ENCODE measurements at regions not wholly inside any gene's neighbourhood (a gene's known extent, or its start where the extent isn't known, plus 50 kb on each side); places are given as distances from the start of the nearest gene placed in this dataset.

- Histone ChIP-seq H3K27ac (no peak overlapping the region), H3K36me3 (ENCODE audit: insufficient read depth in 1 of 2, low read depth in 1 of 2) (no peaks in the 10 kb centered on the region), H3K4me1 (no peaks in the 10 kb centered on the region), H3K9me3 (no peaks in the 10 kb centered on the region), H3K27me3 (ENCODE audit: insufficient read depth in 3 of 3, low read length in 2 of 3) (no peaks in the 10 kb centered on the region), H3K4me3 (no peak overlapping the region)
- ATAC-seq = no peak
- WGBS, 3 donors = 74 to 77% (median 74%) methylated on average over 1 of the region's 1 CpG
- intact Hi-C loops (cut with DNase I) = no loop called here
- no peak for TF ChIP-seq CTCF (IDR thresholded peaks at IDR 0.05)
- no peak for DNase-seq
Measured at GRCh38 chr12:58413794-58414193, 472.4 kb downstream of the ATP23 start.

DNA sequence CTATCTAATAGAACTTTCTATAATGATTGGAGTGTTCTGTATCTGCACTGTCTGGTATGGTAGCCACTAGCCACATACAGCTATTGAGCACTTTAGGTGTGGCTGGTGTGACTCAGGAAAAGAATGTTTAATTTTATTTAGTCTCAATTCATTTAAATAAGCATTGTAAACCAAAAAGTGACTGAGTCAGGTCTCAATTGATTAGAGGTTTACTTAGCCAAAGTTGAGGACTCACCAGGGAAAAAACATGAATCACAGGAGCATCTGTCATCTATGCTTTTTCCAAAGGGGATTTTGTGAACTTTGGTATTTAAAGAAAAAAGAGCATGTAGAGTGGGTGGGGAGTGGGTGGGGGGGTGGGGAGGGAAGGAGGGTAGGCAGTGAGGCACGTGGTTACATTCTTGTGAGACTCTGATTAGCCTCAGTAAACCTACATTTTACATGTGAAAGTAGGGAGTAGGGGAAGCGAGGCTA, 473.1 kb downstream of the ATP23 start:
- Histone ChIP-seq H3K27me3 (ENCODE audit: insufficient read depth in 3 of 3, low read length in 2 of 3) (no peaks in the 10 kb centered on the region), H3K4me3 (no peak overlapping the region), H3K36me3 (ENCODE audit: insufficient read depth in 1 of 2, low read depth in 1 of 2) (no peaks in the 10 kb centered on the region), H3K27ac (no peak overlapping the region), H3K9me3 (no peaks in the 10 kb centered on the region), H3K4me1 (no peaks in the 10 kb centered on the region)
- intact Hi-C loops (cut with DNase I) = no loop called here
- DNase-seq = no peak
- ATAC-seq = no peak
- WGBS, 3 donors = 54 to 68% (median 55%) methylated on average over 2 of the region's 2 CpGs
- TF ChIP-seq CTCF (IDR thresholded peaks at IDR 0.05) = no peak

DNA sequence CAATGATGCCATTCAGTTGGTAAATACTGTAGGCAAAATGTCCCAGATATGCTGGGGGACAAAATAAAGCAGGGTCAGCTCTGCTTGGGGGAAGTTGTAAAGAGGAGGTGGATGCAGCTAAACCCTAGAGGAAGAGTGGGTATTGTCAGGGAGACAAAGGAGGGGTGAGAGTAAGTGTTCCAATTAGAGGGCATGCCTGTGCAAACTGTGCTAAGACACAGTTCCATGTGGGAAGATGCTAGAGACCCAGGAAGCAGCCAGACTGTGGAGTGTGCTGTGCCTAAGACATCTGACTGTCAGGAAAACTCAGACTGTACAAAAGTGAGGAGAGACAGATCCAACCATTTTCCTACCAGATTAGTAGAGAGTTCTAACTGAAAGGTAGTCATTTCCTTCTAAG, 474.3 kb downstream of the ATP23 start:
- DNase-seq (no peak), ATAC-seq (no peak)
- no peak overlapping the region for H3K27ac ChIP-seq
- intact Hi-C loops (cut with DNase I) = no loop called here
- no peaks in the 10 kb centered on the region for H3K36me3 ChIP-seq (ENCODE audit: insufficient read depth in 1 of 2, low read depth in 1 of 2)
- H3K9me3 ChIP-seq = no peaks in the 10 kb centered on the region
- H3K27me3 ChIP-seq (ENCODE audit: insufficient read depth in 3 of 3, low read length in 2 of 3) = no peaks in the 10 kb centered on the region
- TF ChIP-seq CTCF (IDR thresholded peaks at IDR 0.05) = no peak
- H3K4me1 ChIP-seq = no peaks in the 10 kb centered on the region
- H3K4me3 ChIP-seq = no peak overlapping the region

- H3K27ac ChIP-seq = no peak overlapping the region
- no peaks in the 10 kb centered on the region for H3K36me3 ChIP-seq (ENCODE audit: insufficient read depth in 1 of 2, low read depth in 1 of 2)
- no peaks in the 10 kb centered on the region for H3K4me1 ChIP-seq
- TF ChIP-seq CTCF (IDR thresholded peaks at IDR 0.05) = no peak
- intact Hi-C loops (cut with DNase I) = no loop called here
- no peaks in the 10 kb centered on the region for H3K9me3 ChIP-seq
- WGBS, 3 donors = 58 to 77% (median 65%) methylated on average over 2 of the region's 2 CpGs
- no peaks in the 10 kb centered on the region for H3K27me3 ChIP-seq (ENCODE audit: insufficient read depth in 3 of 3, low read length in 2 of 3)
- ATAC-seq (no peak), DNase-seq (no peak)
- no peak overlapping the region for H3K4me3 ChIP-seq
Measured at GRCh38 chr12:58416236-58416635, 474.9 kb downstream of the ATP23 start.

- no peaks in the 10 kb centered on the region for H3K36me3 ChIP-seq (ENCODE audit: insufficient read depth in 1 of 2, low read depth in 1 of 2)
- no peaks in the 10 kb centered on the region for H3K9me3 ChIP-seq
- intact Hi-C loops (cut with DNase I) = no loop called here
- DNase-seq (no peak), ATAC-seq (no peak)
- no peaks in the 10 kb centered on the region for H3K4me1 ChIP-seq
- H3K27me3 ChIP-seq (ENCODE audit: insufficient read depth in 3 of 3, low read length in 2 of 3) = no peaks in the 10 kb centered on the region
- H3K4me3 ChIP-seq = no peak overlapping the region
- no peak overlapping the region for H3K27ac ChIP-seq
- WGBS, 3 donors = 87 to 90% (median 89%) methylated on average over 13 of the region's 13 CpGs
- TF ChIP-seq CTCF (IDR thresholded peaks at IDR 0.05) = no peak
Measured at GRCh38 chr12:58419196-58419760, 477.9 kb downstream of the ATP23 start.
